ENCODE measurements at regions not wholly inside any gene's neighbourhood (a gene's known extent, or its start where the extent isn't known, plus 50 kb on each side); places are given as distances from the start of the nearest gene placed in this dataset.

DNA sequence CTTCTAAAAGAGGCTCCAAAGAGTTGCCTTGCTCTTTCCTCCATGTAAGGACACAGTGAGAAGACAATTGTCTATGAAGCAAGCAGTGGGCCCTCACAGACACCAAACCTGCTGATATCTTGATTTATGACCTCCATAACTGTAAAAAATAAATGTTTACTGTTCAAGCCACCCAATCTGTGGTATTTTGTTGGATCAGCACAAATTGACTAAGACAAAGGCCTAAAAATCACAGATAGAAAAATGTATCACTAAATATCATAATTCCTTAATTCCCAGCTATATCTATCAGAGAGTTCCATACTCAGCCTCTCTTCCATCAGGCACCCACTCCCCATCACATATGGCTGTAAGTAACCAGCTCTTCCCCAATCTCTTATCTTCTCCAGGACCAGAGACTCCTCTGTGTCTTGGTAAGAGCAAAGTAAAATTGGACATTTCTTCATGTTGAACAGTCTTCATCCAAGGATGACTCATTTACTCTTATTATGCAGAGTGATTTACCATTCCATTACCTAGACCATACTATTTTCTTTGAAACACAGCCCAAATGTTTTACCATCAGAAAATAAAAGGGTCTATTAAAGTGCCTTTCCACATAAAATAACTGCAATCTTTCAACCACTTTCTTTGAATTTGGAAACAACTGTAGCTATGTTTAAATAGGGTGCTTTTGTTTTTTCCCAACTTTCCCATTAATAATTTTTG lies 503.6 kb downstream of the MRPL39 start:
- DNase-seq, result no peak
- Histone ChIP-seq H3K27me3 (ENCODE audit: low read depth) (no peaks in the 10 kb centered on the region), H3K4me1 (no peaks in the 10 kb centered on the region), H3K36me3 (no peaks in the 10 kb centered on the region), H3K9me3 (replicated peaks) (peaks cover 11% of the 10 kb centered on the region), H3K27ac (replicated peaks) (no peak overlapping the region), H3K4me3 (no peak overlapping the region)
- intact Hi-C loops (cut with micrococcal nuclease), result no loop called here
- TF ChIP-seq CTCF (IDR thresholded peaks at IDR 0.05; ENCODE audit: borderline replicate concordance), result no peak

GRCh38 chr21:25097648-25098047 lies 509.6 kb downstream of the MRPL39 start:
- DNase-seq, result no peak
- no peak overlapping the region for H3K27ac ChIP-seq (replicated peaks)
- no peaks in the 10 kb centered on the region for H3K27me3 ChIP-seq (ENCODE audit: low read depth)
- no peaks in the 10 kb centered on the region for H3K4me1 ChIP-seq
- no peaks in the 10 kb centered on the region for H3K36me3 ChIP-seq
- intact Hi-C loops (cut with micrococcal nuclease), result no loop called here
- TF ChIP-seq CTCF (IDR thresholded peaks at IDR 0.05; ENCODE audit: borderline replicate concordance), result no peak
- H3K9me3 ChIP-seq (replicated peaks), result peaks cover 27% of the 10 kb centered on the region
- no peak overlapping the region for H3K4me3 ChIP-seq

DNA sequence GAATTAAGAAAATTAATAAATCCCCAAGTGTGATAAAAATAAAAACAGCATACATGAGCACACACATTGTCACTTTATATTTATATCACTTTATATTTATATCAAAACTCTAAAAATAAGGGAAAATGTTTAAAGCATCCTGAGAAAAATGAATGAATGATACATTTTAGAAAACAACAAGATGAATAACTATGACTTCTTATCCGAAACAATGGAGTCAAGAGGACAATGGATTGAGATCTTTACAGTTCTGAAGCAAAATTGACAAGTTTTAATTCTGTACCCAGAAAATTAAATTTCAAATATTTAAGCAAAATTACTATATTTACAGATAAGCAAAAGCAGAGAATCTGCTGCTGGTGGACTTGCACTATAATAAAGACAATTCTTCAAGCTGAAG lies 512.6 kb downstream of the MRPL39 start:
- no peaks in the 10 kb centered on the region for H3K4me1 ChIP-seq
- no peak overlapping the region for H3K27ac ChIP-seq (replicated peaks)
- H3K4me3 ChIP-seq, result no peak overlapping the region
- no peak for DNase-seq
- H3K9me3 ChIP-seq (replicated peaks), result peaks cover 47% of the 10 kb centered on the region
- H3K27me3 ChIP-seq (ENCODE audit: low read depth), result no peaks in the 10 kb centered on the region
- H3K36me3 ChIP-seq, result no peaks in the 10 kb centered on the region
- no peak for TF ChIP-seq CTCF (IDR thresholded peaks at IDR 0.05; ENCODE audit: borderline replicate concordance)
- intact Hi-C loops (cut with micrococcal nuclease), result no loop called here

GRCh38 chr21:25092441-25093011 lies 514.8 kb downstream of the MRPL39 start:
- no peaks in the 10 kb centered on the region for H3K4me1 ChIP-seq
- no peak for TF ChIP-seq CTCF (IDR thresholded peaks at IDR 0.05; ENCODE audit: borderline replicate concordance)
- H3K27ac ChIP-seq (replicated peaks), result no peak overlapping the region
- intact Hi-C loops (cut with micrococcal nuclease), result no loop called here
- H3K27me3 ChIP-seq (ENCODE audit: low read depth), result no peaks in the 10 kb centered on the region
- no peaks in the 10 kb centered on the region for H3K36me3 ChIP-seq
- H3K9me3 ChIP-seq (replicated peaks), result peaks cover 47% of the 10 kb centered on the region
- DNase-seq, result no peak
- H3K4me3 ChIP-seq, result no peak overlapping the region

- TF ChIP-seq CTCF (IDR thresholded peaks at IDR 0.05; ENCODE audit: borderline replicate concordance), result no peak
- Histone ChIP-seq H3K9me3 (replicated peaks) (no peaks in the 10 kb centered on the region), H3K27ac (replicated peaks) (no peak overlapping the region), H3K36me3 (no peaks in the 10 kb centered on the region), H3K4me3 (no peak overlapping the region), H3K27me3 (ENCODE audit: low read depth) (no peaks in the 10 kb centered on the region), H3K4me1 (no peaks in the 10 kb centered on the region)
- intact Hi-C loops (cut with micrococcal nuclease), result no loop called here
- DNase-seq, result no peak
These were observed 526.2 kb downstream of the MRPL39 start for GRCh38 chr21:25081096-25081495.

All from left ventricle myocardium inferior (tissue), 1 donor.